Astrocyte (in vitro differentiated cells and primary cell): ENCODE measurements at regions not wholly inside any gene's neighbourhood (a gene's known extent, or its start where the extent isn't known, plus 50 kb on each side); places are given as distances from the start of the nearest gene placed in this dataset.

Experiments
- DNase-seq: peaks from one replicate; pipeline ENCODE4 v3.0.0-alpha.2; 2010; ENCODE audit warnings: low read depth
- FAIRE-seq: peaks from 2 replicates; lab custom pipeline; 2011; peaks lifted over from hg19 to GRCh38; lab: Jason Lieb, UNC
- H2AFZ ChIP-seq: 2 replicates; pipeline ENCODE4 v1.6.0; 2012; ENCODE audit warnings: low read depth, low read length, inconsistent platforms
- H3K27ac ChIP-seq: 2 replicates; pipeline ENCODE4 v1.5.1; 2011; ENCODE audit warnings: low read depth, low read length, inconsistent platforms
- H3K27me3 ChIP-seq: 2 replicates; pipeline ENCODE4 v1.6.0; 2011; ENCODE audit warnings: low read length, inconsistent platforms; ENCODE audit not compliant: insufficient read depth
- H3K36me3 ChIP-seq: 2 replicates; pipeline ENCODE4 v1.5.1; 2011; ENCODE audit warnings: low read length, inconsistent platforms; ENCODE audit not compliant: insufficient read depth
- H3K4me1 ChIP-seq: 2 replicates; pipeline ENCODE4 v1.5.1; 2011; ENCODE audit warnings: low read length, inconsistent platforms; ENCODE audit not compliant: insufficient read depth
- H3K4me2 ChIP-seq: 2 replicates; pipeline ENCODE4 v1.6.0; 2012; ENCODE audit warnings: low read length, inconsistent platforms
- H3K4me3 ChIP-seq: 2 replicates; pipeline ENCODE4 v1.5.1; 2011; ENCODE audit warnings: low read depth, mild to moderate bottlenecking, low read length, inconsistent platforms; ENCODE audit not compliant: insufficient read depth
- H3K79me2 ChIP-seq: 2 replicates; pipeline ENCODE4 v1.6.0; 2012; ENCODE audit warnings: mild to moderate bottlenecking, low read length, inconsistent platforms; ENCODE audit not compliant: insufficient read depth
- H3K9ac ChIP-seq: 2 replicates; pipeline ENCODE4 v1.6.0; 2012; ENCODE audit warnings: mild to moderate bottlenecking, low read length, inconsistent platforms
- H3K9me3 ChIP-seq: 2 replicates; pipeline ENCODE4 v1.5.1; 2012; ENCODE audit warnings: low read depth, mild to moderate bottlenecking, low read length, inconsistent platforms; ENCODE audit not compliant: insufficient read depth
- H4K20me1 ChIP-seq: 2 replicates; pipeline ENCODE4 v1.6.0; 2012; ENCODE audit warnings: low read length, inconsistent platforms; ENCODE audit not compliant: insufficient read depth
- H3K27ac Mint-ChIP-seq: one replicate; pipeline ENCODE4 v1.8.0; 2021; ENCODE audit warnings: mild to moderate bottlenecking, mixed read lengths; ENCODE audit not compliant: unreplicated experiment
- H3K27me3 Mint-ChIP-seq: one replicate; pipeline ENCODE4 v1.8.0; 2021; ENCODE audit warnings: low read depth, mixed read lengths; ENCODE audit not compliant: unreplicated experiment
- H3K36me3 Mint-ChIP-seq: one replicate; pipeline ENCODE4 v1.8.0; 2021; ENCODE audit warnings: low read depth, mixed read lengths; ENCODE audit not compliant: unreplicated experiment
- H3K4me1 Mint-ChIP-seq: one replicate; pipeline ENCODE4 v1.8.0; 2021; ENCODE audit warnings: low read depth, mixed read lengths; ENCODE audit not compliant: unreplicated experiment
- H3K4me3 Mint-ChIP-seq: one replicate; pipeline ENCODE4 v1.8.0; 2021; ENCODE audit warnings: mild to moderate bottlenecking, moderate library complexity, mixed read lengths; ENCODE audit not compliant: unreplicated experiment
- H3K9me3 Mint-ChIP-seq: one replicate; pipeline ENCODE4 v1.8.0; 2021; ENCODE audit warnings: mild to moderate bottlenecking, mixed read lengths; ENCODE audit not compliant: unreplicated experiment
- CTCF ChIP-seq: IDR thresholded peaks from 2 replicates; pipeline ENCODE4 v1.5.1; 2011; ENCODE audit warnings: low read depth, mild to moderate bottlenecking, inconsistent platforms, low read length, moderate library complexity; ENCODE audit not compliant: insufficient read depth
- EZH2 ChIP-seq: IDR thresholded peaks from 2 replicates; pipeline ENCODE4 v1.6.1; 2012; ENCODE audit warnings: mild to moderate bottlenecking, low read length, inconsistent platforms; ENCODE audit not compliant: insufficient read depth

GRCh38 chr9:11038366-11038765, 425.6 kb upstream of the PTPRD start:
- Mint-ChIP-seq H3K27ac (no peak overlapping the region), H3K9me3 (no peaks in the 10 kb centered on the region), H3K27me3 (no peaks in the 10 kb centered on the region), H3K4me1 (no peaks in the 10 kb centered on the region), H3K4me3 (no peak overlapping the region), H3K36me3 (no peaks in the 10 kb centered on the region)
- Histone ChIP-seq H4K20me1 (no peaks in the 10 kb centered on the region), H3K27ac (no peak overlapping the region), H3K27me3 (no peaks in the 10 kb centered on the region), H3K79me2 (no peaks in the 10 kb centered on the region), H3K4me1 (no peaks in the 10 kb centered on the region), H3K9ac (no peak overlapping the region), H3K4me3 (no peak overlapping the region), H3K9me3 (no peaks in the 10 kb centered on the region), H3K4me2 (no peak overlapping the region), H2AFZ (no peak overlapping the region), H3K36me3 (no peaks in the 10 kb centered on the region)
- FAIRE-seq (no peak), DNase-seq (no peak)
- no peak for TF ChIP-seq EZH2
- no peak for TF ChIP-seq CTCF

- Histone ChIP-seq H3K9ac (no peak overlapping the region), H3K4me3 (no peak overlapping the region), H4K20me1 (no peaks in the 10 kb centered on the region), H3K27me3 (no peaks in the 10 kb centered on the region), H3K79me2 (no peaks in the 10 kb centered on the region), H3K4me1 (no peaks in the 10 kb centered on the region), H3K4me2 (no peak overlapping the region), H2AFZ (no peak overlapping the region), H3K27ac (no peak overlapping the region), H3K9me3 (no peaks in the 10 kb centered on the region), H3K36me3 (no peaks in the 10 kb centered on the region)
- no peak overlapping the region for H3K4me3 Mint-ChIP-seq
- no peaks in the 10 kb centered on the region for H3K4me1 Mint-ChIP-seq
- no peaks in the 10 kb centered on the region for H3K9me3 Mint-ChIP-seq
- H3K27ac Mint-ChIP-seq, result no peak overlapping the region
- no peaks in the 10 kb centered on the region for H3K36me3 Mint-ChIP-seq
- DNase-seq, result no peak
- no peak for FAIRE-seq
- no peaks in the 10 kb centered on the region for H3K27me3 Mint-ChIP-seq
- no peak for TF ChIP-seq EZH2
- TF ChIP-seq CTCF, result no peak
These were observed 426.2 kb upstream of the PTPRD start for GRCh38 chr9:11039006-11039405.

GRCh38 chr9:11045589-11045988, 432.8 kb upstream of the PTPRD start:
- Histone ChIP-seq H3K4me2 (no peak overlapping the region), H3K79me2 (no peaks in the 10 kb centered on the region), H3K4me3 (no peak overlapping the region), H3K9me3 (no peaks in the 10 kb centered on the region), H4K20me1 (no peaks in the 10 kb centered on the region), H3K27me3 (no peaks in the 10 kb centered on the region), H3K36me3 (no peaks in the 10 kb centered on the region), H3K9ac (no peak overlapping the region), H3K4me1 (no peaks in the 10 kb centered on the region), H3K27ac (no peak overlapping the region), H2AFZ (no peak overlapping the region)
- Mint-ChIP-seq H3K9me3 (no peaks in the 10 kb centered on the region), H3K4me3 (no peak overlapping the region), H3K4me1 (no peaks in the 10 kb centered on the region), H3K27me3 (no peaks in the 10 kb centered on the region), H3K36me3 (no peaks in the 10 kb centered on the region), H3K27ac (no peak overlapping the region)
- no peak for TF ChIP-seq EZH2
- no peak for TF ChIP-seq CTCF
- DNase-seq (no peak), FAIRE-seq (no peak)
